Liver (tissue), 7 donors: ENCODE measurements at regions not wholly inside any gene's neighbourhood (a gene's known extent, or its start where the extent isn't known, plus 50 kb on each side); places are given as distances from the start of the nearest gene placed in this dataset.

Source experiments
- DNase-seq: peaks from one replicate; pipeline ENCODE4 v3.0.0-alpha.2; 2017; ENCODE audit warnings: low spot score
- H3K27ac ChIP-seq, 2 donors: one replicate each; pipeline ENCODE4 v1.7.0; 2013; ENCODE audit warnings: inconsistent platforms in 2 of 2, low read length in 2 of 2, control low read depth in 1 of 2, low read depth in 1 of 2, mild to moderate bottlenecking in 1 of 2
- H3K27me3 ChIP-seq, 4 donors: one replicate each; pipeline versions ENCODE4 v1.6.1 to v1.7.0; 2013; ENCODE audit warnings: low read length in 3 of 4, inconsistent platforms in 1 of 4, mild to moderate bottlenecking in 1 of 4, moderate library complexity in 1 of 4; ENCODE audit not compliant: control insufficient read depth in 4 of 4, insufficient read depth in 4 of 4
- H3K36me3 ChIP-seq, 4 donors: one replicate each; pipeline versions ENCODE4 v1.6.1 to v1.7.0; 2013; ENCODE audit warnings: low read length in 3 of 4, mild to moderate bottlenecking in 3 of 4, low read depth in 1 of 4, moderate library complexity in 1 of 4; ENCODE audit not compliant: control insufficient read depth in 4 of 4, insufficient read depth in 3 of 4
- H3K4me1 ChIP-seq, 4 donors: one replicate each; pipeline versions ENCODE4 v1.6.1 to v1.7.0; 2013; ENCODE audit warnings: low read length in 3 of 4, mild to moderate bottlenecking in 3 of 4, moderate library complexity in 1 of 4; ENCODE audit not compliant: control insufficient read depth in 4 of 4, insufficient read depth in 4 of 4
- H3K4me3 ChIP-seq, 3 donors: one replicate each; pipeline versions ENCODE4 v1.6.1 to v1.7.0; 2013; ENCODE audit warnings: low read length in 3 of 3, control low read depth in 1 of 3, low read depth in 1 of 3, mild to moderate bottlenecking in 1 of 3
- H3K9ac ChIP-seq, 2 donors: one replicate each; pipeline ENCODE4 v1.7.0; 2013; ENCODE audit warnings: low read length in 2 of 2, mild to moderate bottlenecking in 2 of 2, moderate library complexity in 2 of 2, control low read depth in 1 of 2, low read depth in 1 of 2
- H3K9me3 ChIP-seq, 4 donors: one replicate each; pipeline versions ENCODE4 v1.6.1 to v1.7.0; 2013; ENCODE audit warnings: low read length in 3 of 4; ENCODE audit not compliant: control insufficient read depth in 4 of 4
- ATF3 ChIP-seq: IDR thresholded peaks from 2 replicates; pipeline ENCODE4 v1.6.1; 2016; ENCODE audit warnings: antibody characterized with exemption
- EGR1 ChIP-seq, 2 donors: IDR thresholded peaks; 2 replicates each; pipeline ENCODE4 v1.6.1; 2016 to 2018; ENCODE audit warnings: antibody characterized with exemption in 2 of 2, low read depth in 2 of 2
- FOXA2 ChIP-seq: IDR thresholded peaks from 2 replicates; pipeline ENCODE4 v1.6.1; 2016; ENCODE audit warnings: antibody characterized with exemption
- GABPA ChIP-seq, 2 donors: IDR thresholded peaks in 1 of 2; conservative IDR thresholded peaks in 1 of 2; 2 replicates each; pipeline ENCODE4 v1.6.1; 2016; ENCODE audit warnings: antibody characterized with exemption in 2 of 2, mild to moderate bottlenecking in 1 of 2, moderate library complexity in 1 of 2
- HNF4A ChIP-seq, 2 donors: conservative IDR thresholded peaks; 2 replicates each; pipeline ENCODE4 v1.6.1; 2016; ENCODE audit warnings: antibody characterized with exemption in 2 of 2, mild to moderate bottlenecking in 2 of 2
- HNF4G ChIP-seq: IDR thresholded peaks from 2 replicates; pipeline ENCODE4 v1.6.1; 2016; ENCODE audit warnings: antibody characterized with exemption
- JUND ChIP-seq, 2 donors: IDR thresholded peaks; 2 replicates each; pipeline ENCODE4 v1.6.1; 2016; ENCODE audit warnings: antibody characterized with exemption in 2 of 2
- NR2F2 ChIP-seq: IDR thresholded peaks from 2 replicates; pipeline ENCODE4 v1.6.1; 2016; ENCODE audit warnings: antibody characterized with exemption
- RAD21 ChIP-seq, 2 donors: IDR thresholded peaks; 2 replicates each; pipeline ENCODE4 v1.6.1; 2016; ENCODE audit warnings: antibody characterized with exemption in 2 of 2, mild to moderate bottlenecking in 2 of 2
- REST ChIP-seq: IDR thresholded peaks from 2 replicates; pipeline ENCODE4 v1.6.1; 2016; ENCODE audit warnings: antibody characterized with exemption, mild to moderate bottlenecking
- RXRA ChIP-seq, 2 donors: IDR thresholded peaks; 2 replicates each; pipeline ENCODE4 v1.6.1; 2017 to 2018; ENCODE audit warnings: antibody characterized with exemption in 2 of 2, mild to moderate bottlenecking in 1 of 2
- SP1 ChIP-seq: IDR thresholded peaks from 2 replicates; pipeline ENCODE4 v1.6.1; 2018; ENCODE audit warnings: antibody characterized with exemption, mild to moderate bottlenecking
- TAF1 ChIP-seq: conservative IDR thresholded peaks from 2 replicates; pipeline ENCODE4 v1.6.1; 2016; ENCODE audit warnings: antibody characterized with exemption, mild to moderate bottlenecking
- YY1 ChIP-seq: IDR thresholded peaks from 2 replicates; pipeline ENCODE4 v1.6.1; 2016; ENCODE audit warnings: antibody characterized with exemption, mild to moderate bottlenecking
- WGBS: extraction: QIAGEN DNeasy Blood & Tissue Kit; methylation state at CpG from one replicate; pipeline ENCODE4 v1.1.7; 2013; 5-methylcytosine and 5-hydroxymethylcytosine counted together
- TF ChIP-seq, protein P1 (sequence below): IDR thresholded peaks from 2 replicates; pipeline ENCODE4 v1.6.1; 2016; ENCODE audit warnings: antibody characterized with exemption
- TF ChIP-seq, protein P2 (sequence below): IDR thresholded peaks from 2 replicates; pipeline ENCODE4 v1.6.1; 2016; ENCODE audit warnings: antibody characterized with exemption
- donor health status: healthy.
- donor health status: healthy.
- donor health status: healthy.
- donor health status: healthy.

GRCh38 chr10:78688230-78688900 lies 380.4 kb upstream of the ZMIZ1 start:
- TF ChIP-seq RXRA (IDR thresholded peaks at IDR 0.05) (no peak), JUND (IDR thresholded peaks at IDR 0.05) (no peak), HNF4A (conservative IDR thresholded peaks at IDR 0.05) (no peak)
- no peak for DNase-seq
- Histone ChIP-seq H3K27me3 (no peaks in the 10 kb centered on the region), H3K4me3 (no peak overlapping the region), H3K9ac (no peak overlapping the region), H3K27ac (no peak overlapping the region), H3K4me1 (no peaks in the 10 kb centered on the region), H3K36me3 (no peaks in the 10 kb centered on the region), H3K9me3 (no peaks in the 10 kb centered on the region)
- WGBS: 94% methylated on average over 6 of the region's 6 CpGs

GRCh38 chr10:78688901-78689583 lies 379.7 kb upstream of the ZMIZ1 start:
- no peak for TF ChIP-seq YY1
- DNase-seq: no peak
- Histone ChIP-seq H3K27me3 (no peaks in the 10 kb centered on the region), H3K4me1 (no peaks in the 10 kb centered on the region), H3K9ac (no peak overlapping the region), H3K9me3 (no peaks in the 10 kb centered on the region), H3K27ac (no peak overlapping the region), H3K36me3 (no peaks in the 10 kb centered on the region), H3K4me3 (no peak overlapping the region)
- 74% methylated on average over 13 of the region's 13 CpGs for WGBS

GRCh38 chr10:78689584-78689935 lies 379.2 kb upstream of the ZMIZ1 start:
- no peak for DNase-seq
- TF ChIP-seq RXRA (IDR thresholded peaks at IDR 0.05) (no peak), HNF4G (no peak), REST (no peak), FOXA2 (no peak), YY1 (no peak), RAD21 (IDR thresholded peaks at IDR 0.05) (no peak), SP1 (no peak), EGR1 (IDR thresholded peaks at IDR 0.05; ENCODE audit: low read depth in 2 of 2) (no peak), GABPA (IDR thresholded peaks at IDR 0.05 in 1 of 2, conservative IDR thresholded peaks at IDR 0.05 in 1 of 2) (no peak), ATF3 (no peak), NR2F2 (no peak), HNF4A (conservative IDR thresholded peaks at IDR 0.05) (no peak), TAF1 (no peak), JUND (IDR thresholded peaks at IDR 0.05) (no peak)
- TF ChIP-seq, protein P1, sequence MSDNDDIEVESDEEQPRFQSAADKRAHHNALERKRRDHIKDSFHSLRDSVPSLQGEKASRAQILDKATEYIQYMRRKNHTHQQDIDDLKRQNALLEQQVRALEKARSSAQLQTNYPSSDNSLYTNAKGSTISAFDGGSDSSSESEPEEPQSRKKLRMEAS: no peak
- TF ChIP-seq, protein P2, sequence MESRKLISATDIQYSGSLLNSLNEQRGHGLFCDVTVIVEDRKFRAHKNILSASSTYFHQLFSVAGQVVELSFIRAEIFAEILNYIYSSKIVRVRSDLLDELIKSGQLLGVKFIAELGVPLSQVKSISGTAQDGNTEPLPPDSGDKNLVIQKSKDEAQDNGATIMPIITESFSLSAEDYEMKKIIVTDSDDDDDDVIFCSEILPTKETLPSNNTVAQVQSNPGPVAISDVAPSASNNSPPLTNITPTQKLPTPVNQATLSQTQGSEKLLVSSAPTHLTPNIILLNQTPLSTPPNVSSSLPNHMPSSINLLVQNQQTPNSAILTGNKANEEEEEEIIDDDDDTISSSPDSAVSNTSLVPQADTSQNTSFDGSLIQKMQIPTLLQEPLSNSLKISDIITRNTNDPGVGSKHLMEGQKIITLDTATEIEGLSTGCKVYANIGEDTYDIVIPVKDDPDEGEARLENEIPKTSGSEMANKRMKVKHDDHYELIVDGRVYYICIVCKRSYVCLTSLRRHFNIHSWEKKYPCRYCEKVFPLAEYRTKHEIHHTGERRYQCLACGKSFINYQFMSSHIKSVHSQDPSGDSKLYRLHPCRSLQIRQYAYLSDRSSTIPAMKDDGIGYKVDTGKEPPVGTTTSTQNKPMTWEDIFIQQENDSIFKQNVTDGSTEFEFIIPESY: no peak
- Histone ChIP-seq H3K9me3 (no peaks in the 10 kb centered on the region), H3K9ac (no peak overlapping the region), H3K4me1 (no peaks in the 10 kb centered on the region), H3K27me3 (no peaks in the 10 kb centered on the region), H3K4me3 (no peak overlapping the region), H3K36me3 (no peaks in the 10 kb centered on the region), H3K27ac (no peak overlapping the region)
- WGBS: 74% methylated on average over 2 of the region's 2 CpGs
